ENCODE measurements at regions not wholly inside any gene's neighbourhood (a gene's known extent, or its start where the extent isn't known, plus 50 kb on each side); places are given as distances from the start of the nearest gene placed in this dataset.

GRCh38 chr1:73611681-73612080, 586.3 kb downstream of the LRRIQ3 start:
- TF ChIP-seq EZH2 (IDR thresholded peaks at IDR 0.05; ENCODE audit: borderline replicate concordance, low read depth, low read length, severe bottlenecking) (no peak), POLR2A (IDR thresholded peaks at IDR 0.05; ENCODE audit: low read depth, low read length) (no peak), JUN (IDR thresholded peaks at IDR 0.05; ENCODE audit: borderline replicate concordance, insufficient read depth, insufficient read length, low read depth) (no peak), GATA2 (IDR thresholded peaks at IDR 0.05; ENCODE audit: insufficient read depth, insufficient read length, low read depth, low read length) (no peak), MYC (IDR thresholded peaks at IDR 0.05; ENCODE audit: low read depth, low read length) (no peak), FOS (IDR thresholded peaks at IDR 0.05; ENCODE audit: borderline replicate concordance, insufficient read depth, low read length) (no peak), MAX (IDR thresholded peaks at IDR 0.05; ENCODE audit: insufficient read depth, insufficient read length) (no peak), POLR2AphosphoS5 (IDR thresholded peaks at IDR 0.05; ENCODE audit: insufficient read depth, low read depth, low read length) (no peak), CTCF (IDR thresholded peaks at IDR 0.05; ENCODE audit: extremely low read depth in 1 of 2, insufficient read depth in 1 of 2, low read depth in 1 of 2, low read length in 2 of 2) (no peak)
- DNase-seq (ENCODE audit: low read depth, low spot score) (no peak), FAIRE-seq (no peak)
- H2AFZ ChIP-seq (ENCODE audit: low read depth, low read length): no peak overlapping the region
- no peak overlapping the region for H3K4me3 ChIP-seq (replicated peaks in 1 of 3; ENCODE audit: insufficient read depth in 1 of 3, low read depth in 1 of 3, low read length in 3 of 3)
- dilution Hi-C loops (cut with MboI; ENCODE audit: extremely low pct_ligation_motif_present, low sequenced_read_pairs) (no loop called here), intact Hi-C loops (cut with micrococcal nuclease) (no loop called here)
- H3K4me1 ChIP-seq (ENCODE audit: control insufficient read depth, extremely low read depth, insufficient read depth, low read length): no peaks in the 10 kb centered on the region
- no peaks in the 10 kb centered on the region for H3K79me2 ChIP-seq (ENCODE audit: control insufficient read depth, insufficient read depth, low read length)
- H3K4me2 ChIP-seq (ENCODE audit: insufficient read depth, low read length): no peak overlapping the region
- POLR2A ChIA-PET: no interaction called here
- no peaks in the 10 kb centered on the region for H3K36me3 ChIP-seq (ENCODE audit: control insufficient read depth in 2 of 2, extremely low read depth in 1 of 2, insufficient read depth in 2 of 2, low read length in 2 of 2)
- no peaks in the 10 kb centered on the region for H3K27me3 ChIP-seq (ENCODE audit: control insufficient read depth in 2 of 2, insufficient read depth in 2 of 2, low read length in 2 of 2)
- no peaks in the 10 kb centered on the region for H4K20me1 ChIP-seq (replicated peaks; ENCODE audit: control insufficient read depth, extremely low read depth, insufficient read depth, low read length)
- CTCF ChIA-PET: interaction anchor here (0.5 kb wide), 1 partner anchor 594 kb away, joined by 3 read pairs; no protein-coding TSS in a partner anchor
- H3K9me3 ChIP-seq (replicated peaks; ENCODE audit: control insufficient read depth, insufficient read depth, low read length): no peaks in the 10 kb centered on the region
- BruUV-seq (replicated peaks): no TSS peak
- H3K27ac ChIP-seq (ENCODE audit: insufficient read depth, low read depth, low read length): no peak overlapping the region
- no peaks in the 10 kb centered on the region for H3K9me1 ChIP-seq (replicated peaks; ENCODE audit: control insufficient read depth, extremely low read depth, insufficient read depth, low read length)
- no peak overlapping the region for H3K9ac ChIP-seq (replicated peaks; ENCODE audit: extremely low read depth, insufficient read depth, low read length)

All from endothelial cell of umbilical vein (primary cell).